ENCODE measurements at regions not wholly inside any gene's neighbourhood (a gene's known extent, or its start where the extent isn't known, plus 50 kb on each side); places are given as distances from the start of the nearest gene placed in this dataset.
"Not testable (repeated sequence)": the region's sequence is repeated elsewhere in the genome, so short reads cannot be mapped to it uniquely, and the experiment has no call there.

- TF ChIP-seq, protein P1, sequence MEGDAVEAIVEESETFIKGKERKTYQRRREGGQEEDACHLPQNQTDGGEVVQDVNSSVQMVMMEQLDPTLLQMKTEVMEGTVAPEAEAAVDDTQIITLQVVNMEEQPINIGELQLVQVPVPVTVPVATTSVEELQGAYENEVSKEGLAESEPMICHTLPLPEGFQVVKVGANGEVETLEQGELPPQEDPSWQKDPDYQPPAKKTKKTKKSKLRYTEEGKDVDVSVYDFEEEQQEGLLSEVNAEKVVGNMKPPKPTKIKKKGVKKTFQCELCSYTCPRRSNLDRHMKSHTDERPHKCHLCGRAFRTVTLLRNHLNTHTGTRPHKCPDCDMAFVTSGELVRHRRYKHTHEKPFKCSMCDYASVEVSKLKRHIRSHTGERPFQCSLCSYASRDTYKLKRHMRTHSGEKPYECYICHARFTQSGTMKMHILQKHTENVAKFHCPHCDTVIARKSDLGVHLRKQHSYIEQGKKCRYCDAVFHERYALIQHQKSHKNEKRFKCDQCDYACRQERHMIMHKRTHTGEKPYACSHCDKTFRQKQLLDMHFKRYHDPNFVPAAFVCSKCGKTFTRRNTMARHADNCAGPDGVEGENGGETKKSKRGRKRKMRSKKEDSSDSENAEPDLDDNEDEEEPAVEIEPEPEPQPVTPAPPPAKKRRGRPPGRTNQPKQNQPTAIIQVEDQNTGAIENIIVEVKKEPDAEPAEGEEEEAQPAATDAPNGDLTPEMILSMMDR (IDR thresholded peaks at IDR 0.05): not testable (repeated sequence)
- TF ChIP-seq POLR2A (IDR thresholded peaks at IDR 0.05): not testable (repeated sequence)
Observed at GRCh38 chr6:141869509-141869908, 263.2 kb upstream of the GJE1 start.

All from heart left ventricle (tissue), 13 donors.